Thyroid gland (tissue), 4 donors: ENCODE measurements at regions not wholly inside any gene's neighbourhood (a gene's known extent, or its start where the extent isn't known, plus 50 kb on each side); places are given as distances from the start of the nearest gene placed in this dataset.

Experiments used
- CTCF ChIP-seq, 6 experiments: fragments of 200-600 bp in 3 of 6; fragments of 450-650 bp in 3 of 6; sonication (generic) in 3 of 6; IDR thresholded peaks; one replicate each; pipeline ENCODE4 v1.5.1; 2016 to 2019; ENCODE audit warnings: antibody characterized with exemption in 6 of 6, mild to moderate bottlenecking in 2 of 6, inconsistent platforms in 1 of 6, moderate library complexity in 1 of 6
- POLR2A ChIP-seq, 2 donors: fragments of 450-650 bp; IDR thresholded peaks; one replicate each; pipeline ENCODE4 v1.6.1; 2017; ENCODE audit warnings: antibody characterized with exemption in 2 of 2, mild to moderate bottlenecking in 2 of 2, moderate library complexity in 1 of 2

- TF ChIP-seq POLR2A (IDR thresholded peaks at IDR 0.05) (no peak), CTCF (IDR thresholded peaks at IDR 0.05) (no peak)
Measured at GRCh38 chr2:12918138-12918834, 201.6 kb downstream of the TRIB2 start.
